ENCODE measurements at regions not wholly inside any gene's neighbourhood (a gene's known extent, or its start where the extent isn't known, plus 50 kb on each side); places are given as distances from the start of the nearest gene placed in this dataset.

DNA sequence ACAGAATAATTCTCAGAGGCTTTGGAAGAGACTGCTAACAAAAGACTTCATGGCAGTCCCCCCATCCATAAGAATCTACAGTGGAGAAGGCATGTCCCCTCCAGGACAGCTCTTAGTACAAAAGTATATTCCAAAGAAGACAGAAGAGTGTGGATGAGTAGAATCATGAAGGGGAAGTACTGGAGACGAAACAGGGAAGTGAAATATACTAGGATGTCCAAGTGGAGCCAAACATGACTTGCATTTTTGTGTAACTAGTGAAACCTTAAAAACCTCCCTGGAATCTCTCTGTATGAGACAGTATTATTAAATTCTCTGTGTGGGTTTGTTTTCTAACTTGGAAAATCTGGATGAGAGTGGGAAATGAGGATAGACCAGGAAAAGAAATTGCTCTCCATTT is 312.4 kb downstream of the RSL24D1 start:
- H3K9me3 ChIP-seq (ENCODE audit: severe bottlenecking) = peaks cover 6% of the 10 kb centered on the region
- DNase-seq = no peak
- no peaks in the 10 kb centered on the region for H3K36me3 ChIP-seq
- no peak overlapping the region for H3K4me3 ChIP-seq (ENCODE audit: low read depth, low read length)
- TF ChIP-seq, protein P1, sequence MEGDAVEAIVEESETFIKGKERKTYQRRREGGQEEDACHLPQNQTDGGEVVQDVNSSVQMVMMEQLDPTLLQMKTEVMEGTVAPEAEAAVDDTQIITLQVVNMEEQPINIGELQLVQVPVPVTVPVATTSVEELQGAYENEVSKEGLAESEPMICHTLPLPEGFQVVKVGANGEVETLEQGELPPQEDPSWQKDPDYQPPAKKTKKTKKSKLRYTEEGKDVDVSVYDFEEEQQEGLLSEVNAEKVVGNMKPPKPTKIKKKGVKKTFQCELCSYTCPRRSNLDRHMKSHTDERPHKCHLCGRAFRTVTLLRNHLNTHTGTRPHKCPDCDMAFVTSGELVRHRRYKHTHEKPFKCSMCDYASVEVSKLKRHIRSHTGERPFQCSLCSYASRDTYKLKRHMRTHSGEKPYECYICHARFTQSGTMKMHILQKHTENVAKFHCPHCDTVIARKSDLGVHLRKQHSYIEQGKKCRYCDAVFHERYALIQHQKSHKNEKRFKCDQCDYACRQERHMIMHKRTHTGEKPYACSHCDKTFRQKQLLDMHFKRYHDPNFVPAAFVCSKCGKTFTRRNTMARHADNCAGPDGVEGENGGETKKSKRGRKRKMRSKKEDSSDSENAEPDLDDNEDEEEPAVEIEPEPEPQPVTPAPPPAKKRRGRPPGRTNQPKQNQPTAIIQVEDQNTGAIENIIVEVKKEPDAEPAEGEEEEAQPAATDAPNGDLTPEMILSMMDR (IDR thresholded peaks at IDR 0.05; ENCODE audit: low read depth, low read length) = no peak
- H3K27ac ChIP-seq = no peak overlapping the region
- no peaks in the 10 kb centered on the region for H3K27me3 ChIP-seq (ENCODE audit: insufficient read depth, low read depth, severe bottlenecking)

DNA sequence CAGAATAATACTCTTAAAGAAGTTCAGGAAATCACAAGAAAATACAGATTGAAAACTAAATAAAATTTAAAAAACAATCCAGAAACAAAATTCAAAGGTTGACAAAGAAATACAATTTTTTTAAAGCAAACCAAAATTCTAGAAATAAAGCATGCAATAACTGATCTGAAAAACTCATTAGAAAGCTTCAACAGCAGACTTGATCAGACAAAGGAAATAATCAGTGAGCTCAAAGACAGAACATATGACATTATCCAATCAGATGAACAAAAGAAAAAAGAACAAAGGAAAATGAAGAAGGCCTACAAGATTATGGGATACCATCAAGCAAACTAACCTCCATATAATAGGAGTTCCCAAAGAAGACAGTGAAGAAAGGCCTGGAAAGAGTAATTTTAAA is 336.8 kb downstream of the RSL24D1 start:
- Histone ChIP-seq H3K4me3 (ENCODE audit: low read depth, low read length) (no peak overlapping the region), H3K36me3 (no peaks in the 10 kb centered on the region), H3K27ac (no peak overlapping the region), H3K27me3 (ENCODE audit: insufficient read depth, low read depth, severe bottlenecking) (peaks cover 3% of the 10 kb centered on the region), H3K9me3 (ENCODE audit: severe bottlenecking) (no peaks in the 10 kb centered on the region)
- TF ChIP-seq, protein P1 (IDR thresholded peaks at IDR 0.05; ENCODE audit: low read depth, low read length) = no peak
- DNase-seq = no peak

GRCh38 chr15:54854667-54855066 is 342.1 kb downstream of the RSL24D1 start:
- no peak for DNase-seq
- TF ChIP-seq, protein P1 (IDR thresholded peaks at IDR 0.05; ENCODE audit: low read depth, low read length) = no peak
- Histone ChIP-seq H3K4me3 (ENCODE audit: low read depth, low read length) (no peak overlapping the region), H3K27me3 (ENCODE audit: insufficient read depth, low read depth, severe bottlenecking) (no peaks in the 10 kb centered on the region), H3K9me3 (ENCODE audit: severe bottlenecking) (no peaks in the 10 kb centered on the region), H3K36me3 (no peaks in the 10 kb centered on the region), H3K27ac (no peak overlapping the region)

DNA sequence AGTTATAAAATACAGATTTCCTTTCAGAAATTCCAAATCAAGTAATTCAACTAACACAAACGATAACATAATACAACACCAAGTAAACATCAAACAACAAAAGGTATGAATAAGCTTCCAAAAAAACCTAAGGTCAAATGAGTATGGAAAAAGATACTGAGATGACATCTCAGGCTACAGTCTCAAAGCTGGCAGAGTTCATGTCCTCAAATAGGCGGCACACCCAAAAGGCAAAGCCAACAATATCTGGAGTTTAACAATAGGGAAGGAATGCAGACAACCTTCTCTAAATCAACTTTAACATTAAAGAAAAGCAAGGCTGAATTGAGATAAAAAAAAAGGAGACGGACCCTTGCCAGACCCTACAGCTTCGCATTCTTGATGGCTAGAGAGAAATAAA is 346.6 kb downstream of the RSL24D1 start:
- Histone ChIP-seq H3K27me3 (ENCODE audit: insufficient read depth, low read depth, severe bottlenecking) (peaks cover 5% of the 10 kb centered on the region), H3K36me3 (no peaks in the 10 kb centered on the region), H3K4me3 (ENCODE audit: low read depth, low read length) (no peak overlapping the region), H3K9me3 (ENCODE audit: severe bottlenecking) (no peaks in the 10 kb centered on the region), H3K27ac (no peak overlapping the region)
- TF ChIP-seq, protein P1 (IDR thresholded peaks at IDR 0.05; ENCODE audit: low read depth, low read length) = no peak
- DNase-seq = no peak

- Histone ChIP-seq H3K36me3 (no peaks in the 10 kb centered on the region), H3K27ac (no peak overlapping the region), H3K27me3 (ENCODE audit: insufficient read depth, low read depth, severe bottlenecking) (no peaks in the 10 kb centered on the region), H3K4me3 (ENCODE audit: low read depth, low read length) (no peak overlapping the region), H3K9me3 (ENCODE audit: severe bottlenecking) (no peaks in the 10 kb centered on the region)
- TF ChIP-seq, protein P1 (IDR thresholded peaks at IDR 0.05; ENCODE audit: low read depth, low read length) = no peak
- no peak for DNase-seq
These were observed 353.7 kb downstream of the RSL24D1 start for GRCh38 chr15:54843006-54843405.

- DNase-seq = no peak
- no peaks in the 10 kb centered on the region for H3K36me3 ChIP-seq
- TF ChIP-seq, protein P1 (IDR thresholded peaks at IDR 0.05; ENCODE audit: low read depth, low read length) = no peak
- H3K27me3 ChIP-seq (ENCODE audit: insufficient read depth, low read depth, severe bottlenecking) = no peaks in the 10 kb centered on the region
- H3K4me3 ChIP-seq (ENCODE audit: low read depth, low read length) = no peak overlapping the region
- no peaks in the 10 kb centered on the region for H3K9me3 ChIP-seq (ENCODE audit: severe bottlenecking)
- H3K27ac ChIP-seq = no peak overlapping the region
These were observed 354.9 kb downstream of the RSL24D1 start for GRCh38 chr15:54841701-54842305.

Data from WERI-Rb-1 (cell line).